ENCODE measurements at regions not wholly inside any gene's neighbourhood (a gene's known extent, or its start where the extent isn't known, plus 50 kb on each side); places are given as distances from the start of the nearest gene placed in this dataset.
A peak's percentile ranks its signal among the peaks of the same experiment; 100 is the strongest.

DNA sequence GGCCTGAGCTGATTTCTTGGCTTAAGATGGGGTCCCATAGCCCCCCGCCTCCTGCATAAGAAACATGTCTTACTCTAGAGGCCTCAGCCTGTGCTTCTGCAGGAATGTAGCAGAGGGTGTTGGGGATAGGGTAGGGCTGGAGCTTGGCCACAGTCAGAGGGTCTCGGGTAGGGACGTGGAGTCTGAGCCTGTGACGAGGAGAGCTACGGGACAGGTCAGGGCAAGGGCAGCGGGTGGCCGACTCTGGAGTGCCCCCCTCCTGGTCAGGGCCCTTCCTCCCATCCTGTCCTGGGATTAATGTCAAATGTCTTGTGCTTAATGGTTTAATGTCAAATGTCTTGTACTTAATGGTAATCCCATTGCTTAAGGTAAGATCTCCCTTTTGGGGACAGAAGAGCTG is 130.4 kb downstream of the GLI2 start:
- DNase-seq (ENCODE audit: low spot score) = no peak

DNA sequence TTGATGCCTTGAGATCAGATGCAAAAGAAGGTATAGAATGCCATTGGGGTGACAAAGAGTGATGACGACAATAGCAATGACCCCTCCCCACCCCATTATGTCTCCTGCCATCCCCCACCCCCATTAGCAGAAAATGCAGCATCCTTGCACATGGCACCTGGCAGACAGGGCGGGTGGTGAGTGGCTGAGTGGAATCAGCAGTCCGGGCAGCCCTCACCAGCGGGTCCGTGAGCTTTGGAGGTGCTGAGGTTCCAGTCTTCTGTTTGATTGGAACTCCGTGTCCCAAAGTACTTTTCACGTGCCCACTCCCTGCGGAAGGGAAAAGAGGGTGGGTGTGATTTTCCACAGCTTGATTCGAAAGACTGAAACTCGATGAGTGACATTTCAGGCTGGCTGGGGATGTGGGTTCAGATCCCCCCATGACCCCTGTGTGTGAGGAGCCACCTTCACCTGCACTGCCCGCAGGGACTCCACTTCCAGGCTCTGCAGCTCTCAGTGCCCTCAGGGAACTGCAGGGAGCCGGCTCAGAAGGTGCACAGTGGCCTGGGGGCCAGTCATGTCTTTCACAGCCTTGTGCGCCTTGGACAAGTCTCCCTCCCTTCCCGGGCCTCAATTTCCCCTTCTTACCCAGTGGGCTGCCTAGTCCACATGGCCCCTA is 130.9 kb downstream of the GLI2 start:
- DNase-seq (ENCODE audit: low spot score) = no peak

GRCh38 chr2:120867290-120868241 is 131.9 kb downstream of the GLI2 start:
- DNase-seq (ENCODE audit: low spot score) = peak; percentile 65

- DNase-seq (ENCODE audit: low spot score) = no peak
Measured at GRCh38 chr2:120868366-120868765, 132.7 kb downstream of the GLI2 start.

DNA sequence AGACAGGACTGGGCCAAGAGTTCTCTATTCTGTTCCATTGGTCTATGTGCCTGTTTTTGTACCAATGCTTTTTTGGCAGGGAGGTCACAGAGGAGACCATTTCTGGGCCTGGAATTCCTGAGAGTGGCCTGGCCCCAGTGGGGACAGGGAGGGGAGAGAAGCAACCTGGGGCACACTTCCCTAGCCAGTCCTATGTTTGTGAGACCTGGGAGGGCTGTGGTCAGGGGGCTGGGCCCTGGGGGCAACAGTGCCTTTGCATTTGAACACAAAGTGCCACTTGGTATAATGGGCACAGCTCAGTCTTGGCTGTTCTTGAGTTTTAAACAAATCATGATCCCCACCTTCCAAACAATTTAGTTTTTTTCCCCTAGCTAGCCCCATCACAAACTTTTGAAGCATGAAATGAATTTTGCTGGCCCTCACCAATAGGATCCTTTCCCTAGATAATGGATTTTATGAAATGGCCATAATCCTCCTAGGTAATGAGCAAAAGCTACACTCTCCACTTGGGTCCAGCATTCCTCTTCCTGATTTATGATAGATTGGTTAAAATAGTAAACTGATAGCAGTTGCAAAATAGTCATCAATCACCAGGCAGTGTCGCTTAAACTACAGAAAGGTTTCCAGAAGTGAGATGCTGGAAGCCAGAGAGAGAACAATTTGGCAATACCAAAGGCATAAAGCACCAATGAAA is 133.5 kb downstream of the GLI2 start:
- DNase-seq (ENCODE audit: low spot score) = no peak

- DNase-seq (ENCODE audit: low spot score) = no peak
Measured at GRCh38 chr2:120869730-120870466, 134.2 kb downstream of the GLI2 start.

GRCh38 chr2:120870467-120870788 is 134.8 kb downstream of the GLI2 start:
- DNase-seq (ENCODE audit: low spot score) = no peak

GRCh38 chr2:120871016-120871635 is 135.5 kb downstream of the GLI2 start:
- DNase-seq (ENCODE audit: low spot score) = no peak

GRCh38 chr2:120871881-120872620 is 136.4 kb downstream of the GLI2 start:
- DNase-seq (ENCODE audit: low spot score) = no peak

DNA sequence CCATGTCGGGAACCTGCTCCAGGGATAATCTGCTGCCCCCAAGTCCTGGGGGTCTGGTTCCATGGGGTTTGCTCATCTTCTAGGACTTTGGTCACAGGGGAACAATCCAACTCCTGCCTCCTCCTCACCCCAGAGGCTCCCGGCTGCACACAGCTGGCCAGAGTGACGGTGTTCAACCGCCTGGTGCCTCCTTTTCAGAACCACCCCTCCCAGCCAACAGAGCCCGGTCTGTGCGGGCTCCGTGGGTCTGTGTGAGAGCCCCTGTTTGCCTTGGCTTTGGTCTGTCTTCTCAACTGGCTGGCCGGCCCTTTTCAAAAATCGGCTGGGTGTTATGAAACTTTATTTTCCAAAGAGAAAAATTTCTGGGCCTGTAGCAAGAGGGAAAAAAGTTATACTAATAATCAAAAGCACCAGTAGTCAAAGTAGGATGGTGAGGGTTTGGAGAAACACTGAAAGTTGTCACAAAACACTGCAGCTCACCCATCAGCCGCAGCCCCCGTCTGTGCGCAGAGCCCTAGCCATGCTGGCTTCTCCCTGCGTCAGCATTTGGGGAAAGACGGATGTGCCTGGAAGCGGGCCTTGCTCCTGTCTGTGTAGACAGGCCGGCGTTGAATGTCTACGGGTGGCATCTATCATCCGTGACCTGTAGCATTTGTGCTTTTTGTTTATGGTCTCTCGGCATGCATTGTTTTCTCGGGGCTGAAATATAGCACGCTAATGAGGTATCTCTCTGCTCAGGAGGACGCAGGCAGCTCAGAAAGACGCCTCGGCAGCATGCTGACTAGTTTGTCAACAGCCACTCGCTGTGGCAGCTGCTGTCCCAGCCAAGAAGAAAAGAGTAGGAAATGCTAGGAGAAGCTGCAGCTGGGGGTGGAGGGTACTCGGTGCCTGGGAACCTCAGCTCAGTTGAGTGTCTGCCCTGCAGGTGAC is 138.6 kb downstream of the GLI2 start:
- no peak for DNase-seq (ENCODE audit: low spot score)

DNA sequence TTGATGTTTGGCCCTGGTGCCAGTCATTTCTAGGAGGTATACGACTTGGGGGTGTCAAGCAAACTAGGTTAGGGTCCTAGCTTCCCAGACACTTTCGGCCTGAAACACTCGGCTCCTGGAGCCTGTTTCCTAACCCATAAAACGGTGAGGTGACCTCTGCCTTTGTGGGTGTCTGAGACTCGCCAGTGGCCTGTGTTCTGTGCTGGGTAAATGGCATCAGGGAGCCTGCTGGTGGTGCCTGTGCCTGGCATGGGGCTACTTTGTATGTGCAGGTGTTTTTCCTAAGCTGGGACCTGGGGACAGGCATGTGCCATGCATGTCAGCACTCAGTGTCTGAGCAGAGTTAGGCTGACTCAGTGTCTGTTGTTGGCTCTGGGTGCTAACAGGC is 139.2 kb downstream of the GLI2 start:
- DNase-seq (ENCODE audit: low spot score) = no peak

- no peak for DNase-seq (ENCODE audit: low spot score)
Measured at GRCh38 chr2:120875431-120875830, 139.8 kb downstream of the GLI2 start.

- no peak for DNase-seq (ENCODE audit: low spot score)
Measured at GRCh38 chr2:120876526-120877280, 141.0 kb downstream of the GLI2 start.

DNA sequence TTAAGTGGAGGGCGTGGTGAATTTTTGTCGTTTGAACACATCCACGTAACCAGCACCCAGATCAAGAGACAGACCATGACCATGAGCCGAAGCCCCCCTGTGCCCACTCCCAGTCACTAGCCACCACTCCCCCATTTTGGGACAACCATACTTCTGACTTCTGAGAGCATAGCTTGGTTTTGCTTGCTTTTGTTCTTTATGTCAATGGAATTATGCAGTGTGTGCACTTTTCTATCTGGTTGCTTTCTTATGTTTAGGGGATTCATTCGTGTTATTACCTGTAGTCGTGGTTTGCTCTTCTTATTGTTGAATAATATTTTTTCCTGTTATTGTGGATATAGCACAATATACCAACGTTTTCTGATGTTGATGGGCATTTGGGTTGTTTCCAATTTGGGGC is 141.7 kb downstream of the GLI2 start:
- no peak for DNase-seq (ENCODE audit: low spot score)

GRCh38 chr2:120878970-120879369 is 143.3 kb downstream of the GLI2 start:
- DNase-seq (ENCODE audit: low spot score) = peak; percentile 24

DNA sequence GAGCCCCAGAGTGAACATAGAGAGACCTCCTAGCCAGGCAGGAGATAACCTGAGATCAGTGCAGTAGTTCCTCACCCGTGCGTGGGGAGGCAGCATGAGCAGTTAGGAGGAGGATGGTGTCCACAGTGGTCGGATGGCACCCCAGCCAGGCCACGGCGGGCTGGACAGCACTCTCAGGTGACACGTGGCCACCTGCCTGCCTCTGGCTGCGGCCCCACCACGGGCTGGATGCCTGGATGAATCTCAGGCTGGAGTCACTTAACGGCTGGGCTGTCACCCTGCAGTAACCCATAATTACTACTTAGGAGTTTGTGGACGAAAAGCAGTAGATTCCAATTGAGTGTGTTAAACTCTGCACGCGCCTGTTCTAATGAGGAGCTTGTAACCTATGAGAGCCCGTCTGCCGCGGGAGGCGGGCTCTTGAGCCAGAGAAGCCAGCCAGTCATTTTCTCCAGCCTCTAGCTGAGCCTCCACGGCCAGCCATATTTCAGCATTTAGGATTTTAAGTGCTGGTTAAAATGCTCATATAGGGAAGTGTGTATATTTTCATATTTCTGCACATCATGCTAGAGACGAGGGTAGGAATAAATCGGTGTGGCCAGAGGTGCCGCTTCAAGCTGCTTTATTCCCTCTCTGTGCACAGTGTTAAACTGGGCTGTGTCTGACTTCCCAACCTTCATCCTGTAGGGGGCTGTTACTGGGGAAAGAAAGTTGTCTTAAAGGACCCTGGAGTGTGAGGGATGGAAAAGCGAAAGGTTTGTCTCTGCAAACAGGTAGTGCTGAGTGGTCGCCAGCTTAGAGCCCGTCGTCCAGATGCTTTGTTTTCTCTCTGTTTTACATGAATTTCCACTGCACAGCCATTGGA is 144.0 kb downstream of the GLI2 start:
- peak; percentile 19 for DNase-seq (ENCODE audit: low spot score)

DNA sequence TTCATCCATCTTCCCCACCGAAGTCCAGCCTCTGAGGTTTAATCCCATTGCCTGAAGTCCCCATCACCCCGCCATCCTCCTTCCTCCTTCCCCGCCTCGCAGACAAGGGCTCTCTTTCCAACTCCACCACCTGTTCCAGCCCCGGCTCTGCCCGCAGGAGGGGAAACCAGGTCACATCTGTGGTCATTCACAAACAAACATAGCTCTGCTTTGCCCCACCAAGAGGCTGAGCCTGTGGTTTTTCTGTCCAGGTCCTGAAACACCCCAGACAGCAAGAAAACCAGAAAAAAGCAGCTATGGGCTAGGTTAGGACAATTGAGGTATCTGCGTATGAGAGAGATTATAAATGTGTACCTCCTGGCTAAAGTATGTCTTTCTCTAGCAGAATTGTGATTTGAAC is 144.7 kb downstream of the GLI2 start:
- DNase-seq (ENCODE audit: low spot score) = no peak

All from globus pallidus (tissue), 1 donor.